ENCODE measurements at regions not wholly inside any gene's neighbourhood (a gene's known extent, or its start where the extent isn't known, plus 50 kb on each side); places are given as distances from the start of the nearest gene placed in this dataset.

- DNase-seq (ENCODE audit: low read depth in 4 of 4, low spot score in 2 of 4) = no peak
These were observed 232.6 kb downstream of the OPA1 start for GRCh38 chr3:193825617-193826016.

- DNase-seq (ENCODE audit: low read depth in 4 of 4, low spot score in 2 of 4) = no peak
These were observed 233.3 kb downstream of the OPA1 start for GRCh38 chr3:193826159-193826795.

- DNase-seq (ENCODE audit: low read depth in 4 of 4, low spot score in 2 of 4) = no peak
These were observed 234.1 kb downstream of the OPA1 start for GRCh38 chr3:193827040-193827669.

DNA sequence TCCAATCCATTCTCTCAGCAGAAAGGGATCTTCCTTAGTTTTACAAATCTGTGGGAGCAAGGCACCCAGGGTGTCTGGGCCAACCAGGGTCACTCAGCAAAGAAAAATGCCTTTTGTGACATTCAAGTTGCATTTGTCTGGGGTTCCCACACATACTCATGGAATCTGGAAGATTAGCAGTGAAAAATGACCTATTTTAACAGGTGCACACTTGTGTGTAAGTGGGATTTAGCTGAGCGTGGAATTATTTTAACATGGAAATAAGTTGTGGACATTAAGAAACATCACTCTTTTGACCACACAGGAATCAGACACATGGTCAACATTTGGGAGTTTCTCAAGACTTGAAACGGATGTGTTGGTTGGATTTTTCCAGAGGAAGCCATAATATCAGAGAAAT, 234.9 kb downstream of the OPA1 start:
- no peak for DNase-seq (ENCODE audit: low read depth in 4 of 4, low spot score in 2 of 4)

GRCh38 chr3:193828477-193828876, 235.5 kb downstream of the OPA1 start:
- DNase-seq (ENCODE audit: low read depth in 4 of 4, low spot score in 2 of 4) = no peak

- DNase-seq (ENCODE audit: low read depth in 4 of 4, low spot score in 2 of 4) = no peak
These were observed 236.8 kb downstream of the OPA1 start for GRCh38 chr3:193829781-193830180.

GRCh38 chr3:193830791-193831191, 237.8 kb downstream of the OPA1 start:
- DNase-seq (ENCODE audit: low read depth in 4 of 4, low spot score in 2 of 4) = no peak

DNA sequence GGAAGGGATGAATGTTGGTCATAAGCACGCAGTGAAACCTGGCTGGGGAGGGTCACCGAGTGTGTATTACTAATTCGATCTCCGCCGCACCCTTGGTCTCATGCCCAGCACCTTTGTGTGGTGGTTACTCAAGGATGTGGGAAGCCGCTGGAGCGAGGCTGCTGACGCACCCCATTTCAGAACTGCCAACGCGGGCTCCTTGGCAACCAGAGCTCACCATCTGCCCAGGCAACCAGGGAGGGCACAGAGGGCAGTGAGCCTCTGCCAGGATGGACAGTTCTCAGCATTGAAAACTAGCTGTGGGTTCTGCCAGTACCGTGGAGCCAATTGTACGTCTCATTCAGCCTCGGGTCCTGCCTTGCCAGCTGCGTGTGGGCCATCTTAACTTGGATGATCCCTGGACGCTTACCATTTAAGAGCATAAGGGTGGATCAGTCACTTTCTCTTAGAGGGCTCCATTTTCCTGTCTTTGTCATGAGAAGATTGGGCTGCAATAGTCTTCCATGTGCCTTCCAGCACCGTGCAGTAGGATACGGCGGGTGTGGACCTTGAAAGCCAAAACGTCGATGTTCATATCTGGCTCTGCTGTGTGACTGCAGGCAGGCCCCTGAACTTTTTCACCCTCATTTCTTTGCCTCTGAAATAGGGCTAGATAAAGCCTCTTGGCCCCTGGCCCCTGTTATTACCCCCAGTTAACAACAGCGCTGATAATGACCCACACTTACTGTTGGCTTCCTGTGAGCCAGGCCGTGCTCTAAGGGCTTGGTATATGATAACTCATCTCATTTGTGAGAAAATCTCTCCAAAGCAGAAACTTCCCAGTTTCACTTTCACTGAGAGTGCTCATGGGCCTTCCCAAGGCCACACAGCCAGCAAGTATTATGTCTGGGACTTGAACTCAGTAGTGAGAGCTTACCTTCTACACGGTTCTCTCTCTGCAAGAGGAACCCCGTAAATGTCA, 238.8 kb downstream of the OPA1 start:
- DNase-seq (ENCODE audit: low read depth in 4 of 4, low spot score in 2 of 4) = no peak

GRCh38 chr3:193832833-193833413, 239.9 kb downstream of the OPA1 start:
- DNase-seq (ENCODE audit: low read depth in 4 of 4, low spot score in 2 of 4) = no peak

DNA sequence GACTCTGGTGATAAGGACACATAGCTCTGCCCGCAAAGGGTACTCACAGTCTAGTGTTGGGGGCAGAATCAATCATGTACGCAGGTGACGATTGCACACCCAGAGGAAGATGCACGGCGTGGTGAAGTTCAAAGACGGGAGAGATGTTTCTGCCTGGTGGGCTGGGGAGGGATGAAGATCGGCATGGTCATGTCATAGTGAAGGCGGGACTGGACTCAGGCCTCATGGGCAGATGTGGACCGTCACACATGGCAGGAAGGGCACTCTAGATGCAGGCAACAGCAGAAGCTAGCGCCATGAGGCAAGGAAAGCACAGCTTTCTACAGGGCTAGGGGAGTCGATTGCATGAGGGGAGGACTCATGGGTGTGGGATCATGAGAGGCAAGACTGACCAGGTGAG, 240.6 kb downstream of the OPA1 start:
- DNase-seq (ENCODE audit: low read depth in 4 of 4, low spot score in 2 of 4) = no peak

GRCh38 chr3:193835414-193835813, 242.4 kb downstream of the OPA1 start:
- no peak for DNase-seq (ENCODE audit: low read depth in 4 of 4, low spot score in 2 of 4)

GRCh38 chr3:193836511-193836910, 243.5 kb downstream of the OPA1 start:
- no peak for DNase-seq (ENCODE audit: low read depth in 4 of 4, low spot score in 2 of 4)

- no peak for DNase-seq (ENCODE audit: low read depth in 4 of 4, low spot score in 2 of 4)
These were observed 243.9 kb downstream of the OPA1 start for GRCh38 chr3:193836918-193837317.

DNA sequence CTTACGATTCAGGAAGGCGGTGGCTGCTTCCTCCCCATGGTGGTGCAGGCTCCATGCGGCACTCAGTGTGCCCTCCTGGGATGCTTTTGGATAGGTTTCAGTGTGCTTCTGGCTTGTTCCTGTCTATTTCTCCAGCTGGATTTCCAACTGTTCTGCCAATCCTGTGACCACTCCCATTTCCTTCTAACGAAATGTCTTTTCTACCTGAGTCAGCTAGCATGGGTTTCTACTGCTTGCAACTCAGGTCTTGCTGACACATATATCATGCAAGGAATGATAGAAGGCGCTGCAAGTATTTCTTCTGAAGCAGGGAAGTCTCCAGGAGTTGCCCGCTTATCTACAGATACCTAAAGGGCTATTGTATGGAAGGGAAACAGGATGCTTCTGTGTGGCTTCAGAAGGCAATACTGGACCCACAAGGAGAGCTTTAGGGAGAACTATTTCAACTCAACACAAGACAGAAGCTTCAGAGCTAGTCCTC, 244.4 kb downstream of the OPA1 start:
- no peak for DNase-seq (ENCODE audit: low read depth in 4 of 4, low spot score in 2 of 4)

GRCh38 chr3:193840111-193840641, 247.2 kb downstream of the OPA1 start:
- no peak for DNase-seq (ENCODE audit: low read depth in 4 of 4, low spot score in 2 of 4)

DNA sequence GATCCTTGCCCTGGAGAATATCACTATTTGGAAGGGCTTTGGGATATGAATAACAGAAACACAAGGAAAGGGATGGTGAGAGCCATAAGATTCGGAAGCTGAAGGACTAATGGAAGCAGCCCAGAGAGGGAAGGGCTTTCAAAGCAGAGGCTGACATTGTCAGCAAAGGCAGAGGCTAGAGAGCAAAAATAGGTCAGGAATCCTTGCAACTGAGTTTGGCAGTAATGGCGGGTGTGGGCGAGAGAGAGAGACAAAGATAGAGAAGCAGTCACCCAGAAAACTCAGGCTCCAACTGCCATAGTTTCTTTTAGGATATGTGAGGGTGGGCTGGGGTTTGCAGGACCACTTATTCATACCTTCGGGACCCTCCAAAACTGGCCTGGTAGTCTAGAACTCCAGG, 248.6 kb downstream of the OPA1 start:
- no peak for DNase-seq (ENCODE audit: low read depth in 4 of 4, low spot score in 2 of 4)

DNA sequence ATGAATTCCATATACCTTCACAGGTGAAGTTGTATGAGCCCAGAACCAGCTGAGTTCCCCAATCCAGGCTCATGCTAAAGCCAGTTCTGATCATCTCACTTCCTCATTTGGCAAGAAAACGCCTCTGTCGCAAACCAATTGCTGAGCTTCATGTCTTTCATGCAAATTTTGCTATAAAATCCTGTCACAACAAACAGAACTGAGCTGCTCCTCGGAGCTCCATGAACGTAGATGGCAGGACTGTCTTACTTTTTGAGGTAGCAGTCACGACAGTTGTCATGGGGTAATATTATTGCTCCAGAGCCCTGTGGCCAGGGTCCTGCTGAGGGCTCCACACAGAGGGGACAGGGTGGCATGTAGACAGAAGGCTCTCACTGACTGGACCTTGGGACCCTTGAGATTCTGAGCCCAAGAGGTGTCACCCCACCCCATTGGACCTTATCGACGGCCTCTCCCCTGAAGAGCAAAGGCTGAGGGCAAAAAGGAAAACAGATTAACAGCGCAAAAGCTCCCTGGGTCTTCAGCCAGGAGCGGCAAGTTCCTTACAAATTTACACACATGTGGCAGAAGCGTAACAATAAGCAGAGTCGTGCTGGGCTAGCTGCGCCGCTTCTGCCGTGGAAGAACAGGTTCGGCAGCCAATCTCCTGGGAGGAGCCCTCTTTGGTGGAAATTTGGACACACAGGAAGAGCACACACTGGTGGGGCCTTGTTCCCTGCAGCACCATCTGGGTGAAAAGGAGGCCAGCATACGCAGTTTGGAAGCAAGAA, 249.2 kb downstream of the OPA1 start:
- DNase-seq (ENCODE audit: low read depth in 4 of 4, low spot score in 2 of 4) = no peak

DNA sequence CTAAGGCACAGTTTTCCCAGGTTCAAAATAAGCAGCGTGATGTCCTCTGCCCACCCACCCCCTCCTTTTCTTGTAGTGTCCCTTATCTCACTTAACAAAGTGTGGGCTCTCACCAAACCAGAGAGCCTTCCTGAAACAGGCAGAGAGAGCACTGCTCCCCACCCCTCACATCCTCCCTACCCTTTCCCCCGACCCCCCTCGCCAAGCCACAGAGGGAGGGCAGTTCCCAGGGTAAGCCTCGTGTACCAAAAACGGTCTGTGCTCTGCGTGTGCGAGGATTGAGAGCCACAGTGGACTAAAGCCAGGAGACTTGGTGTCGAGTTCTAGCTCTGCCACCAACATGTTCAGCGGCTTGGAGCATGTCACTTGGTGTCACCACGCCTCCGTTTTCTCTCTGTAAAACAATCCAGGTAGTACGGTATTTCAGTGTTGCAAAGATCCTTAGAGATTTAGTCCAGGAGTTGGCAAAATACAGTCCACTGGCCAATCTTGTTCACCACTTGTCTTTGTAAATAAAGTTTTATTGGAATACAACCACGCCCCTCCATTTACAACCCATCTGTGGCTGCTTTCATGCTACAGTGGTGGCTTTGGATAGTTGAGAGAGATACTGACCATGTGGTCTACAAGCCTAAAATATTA, 249.9 kb downstream of the OPA1 start:
- DNase-seq (ENCODE audit: low read depth in 4 of 4, low spot score in 2 of 4) = no peak

GRCh38 chr3:193843474-193844301, 250.7 kb downstream of the OPA1 start:
- DNase-seq (ENCODE audit: low read depth in 4 of 4, low spot score in 2 of 4) = peak in 2 of 4 donors; percentile 31 to 69

Measured in left renal cortex interstitium (tissue), 4 donors.